Upper lobe of right lung (tissue), 1 donor: ENCODE measurements at regions not wholly inside any gene's neighbourhood (a gene's known extent, or its start where the extent isn't known, plus 50 kb on each side); places are given as distances from the start of the nearest gene placed in this dataset.

Experiments used
- ATAC-seq: fragments of 200-7000 bp; cut with Tn5 transposase; one replicate; pipeline ENCODE4 v1.9.1; 2020; ENCODE audit warnings: mild to moderate bottlenecking, moderate library complexity
- DNase-seq: peaks from one replicate; pipeline ENCODE4 v3.0.0-alpha.2; 2020
- H3K27ac ChIP-seq: fragments of 200-600 bp; one replicate; pipeline ENCODE4 v1.8.0; 2022
- H3K27me3 ChIP-seq: fragments of 200-600 bp; one replicate; pipeline ENCODE4 v1.8.0; 2022; ENCODE audit warnings: mild to moderate bottlenecking
- H3K36me3 ChIP-seq: fragments of 200-600 bp; one replicate; pipeline ENCODE4 v1.8.0; 2022
- H3K4me1 ChIP-seq: fragments of 200-600 bp; one replicate; pipeline ENCODE4 v1.8.0; 2022
- H3K4me3 ChIP-seq: fragments of 200-600 bp; one replicate; pipeline ENCODE4 v1.8.0; 2022; ENCODE audit warnings: mild to moderate bottlenecking
- H3K9me3 ChIP-seq: fragments of 200-600 bp; one replicate; pipeline ENCODE4 v1.8.0; 2022
- intact Hi-C: fragments of 100-400 bp; cut with DNase I; formaldehyde crosslinking; loops from one replicate; pipeline ENCODE4 v1.11.0; 2022
- TF ChIP-seq, protein P1 (sequence below): fragments of 200-600 bp; IDR thresholded peaks from one replicate; pipeline ENCODE4 v1.8.0; 2022; ENCODE audit warnings: antibody characterized with exemption
- donor health status: DM: no; HTN: yes; CAD: no; lungs with severe emphysema.

- no peak for ATAC-seq
- TF ChIP-seq, protein P1, sequence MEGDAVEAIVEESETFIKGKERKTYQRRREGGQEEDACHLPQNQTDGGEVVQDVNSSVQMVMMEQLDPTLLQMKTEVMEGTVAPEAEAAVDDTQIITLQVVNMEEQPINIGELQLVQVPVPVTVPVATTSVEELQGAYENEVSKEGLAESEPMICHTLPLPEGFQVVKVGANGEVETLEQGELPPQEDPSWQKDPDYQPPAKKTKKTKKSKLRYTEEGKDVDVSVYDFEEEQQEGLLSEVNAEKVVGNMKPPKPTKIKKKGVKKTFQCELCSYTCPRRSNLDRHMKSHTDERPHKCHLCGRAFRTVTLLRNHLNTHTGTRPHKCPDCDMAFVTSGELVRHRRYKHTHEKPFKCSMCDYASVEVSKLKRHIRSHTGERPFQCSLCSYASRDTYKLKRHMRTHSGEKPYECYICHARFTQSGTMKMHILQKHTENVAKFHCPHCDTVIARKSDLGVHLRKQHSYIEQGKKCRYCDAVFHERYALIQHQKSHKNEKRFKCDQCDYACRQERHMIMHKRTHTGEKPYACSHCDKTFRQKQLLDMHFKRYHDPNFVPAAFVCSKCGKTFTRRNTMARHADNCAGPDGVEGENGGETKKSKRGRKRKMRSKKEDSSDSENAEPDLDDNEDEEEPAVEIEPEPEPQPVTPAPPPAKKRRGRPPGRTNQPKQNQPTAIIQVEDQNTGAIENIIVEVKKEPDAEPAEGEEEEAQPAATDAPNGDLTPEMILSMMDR, result no peak
- intact Hi-C loops, result no loop called here
- DNase-seq, result no peak
- H3K36me3 ChIP-seq, result no peaks in the 10 kb centered on the region
- no peaks in the 10 kb centered on the region for H3K9me3 ChIP-seq
- H3K4me1 ChIP-seq, result no peaks in the 10 kb centered on the region
- no peaks in the 10 kb centered on the region for H3K27me3 ChIP-seq
- no peak overlapping the region for H3K27ac ChIP-seq
- H3K4me3 ChIP-seq, result no peak overlapping the region
These were observed 408.8 kb downstream of the PLA2G4A start for GRCh38 chr1:187237542-187237941.

DNA sequence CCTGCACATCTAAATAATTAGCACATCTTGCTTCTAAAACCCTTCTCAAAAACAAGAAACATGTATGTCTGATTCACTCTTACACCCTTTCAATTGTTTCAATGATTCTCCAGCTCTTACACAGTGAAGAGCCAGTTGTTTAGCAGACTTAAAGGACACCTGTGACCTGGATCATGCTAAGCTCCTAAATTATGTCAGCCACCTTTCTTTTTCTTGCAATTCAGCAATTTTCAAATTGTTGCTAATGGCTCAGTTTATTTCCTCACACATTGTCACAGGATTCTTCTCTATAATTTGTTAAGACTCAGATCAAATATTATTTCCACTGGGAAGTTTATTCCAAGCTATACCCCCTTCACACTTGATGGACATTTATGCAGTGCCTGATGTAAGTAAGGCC, 413.2 kb downstream of the PLA2G4A start:
- ATAC-seq (no peak), DNase-seq (no peak)
- no peaks in the 10 kb centered on the region for H3K4me1 ChIP-seq
- TF ChIP-seq, protein P1, result no peak
- H3K27me3 ChIP-seq, result no peaks in the 10 kb centered on the region
- no peak overlapping the region for H3K4me3 ChIP-seq
- no peaks in the 10 kb centered on the region for H3K36me3 ChIP-seq
- no peak overlapping the region for H3K27ac ChIP-seq
- intact Hi-C loops, result no loop called here
- no peaks in the 10 kb centered on the region for H3K9me3 ChIP-seq

DNA sequence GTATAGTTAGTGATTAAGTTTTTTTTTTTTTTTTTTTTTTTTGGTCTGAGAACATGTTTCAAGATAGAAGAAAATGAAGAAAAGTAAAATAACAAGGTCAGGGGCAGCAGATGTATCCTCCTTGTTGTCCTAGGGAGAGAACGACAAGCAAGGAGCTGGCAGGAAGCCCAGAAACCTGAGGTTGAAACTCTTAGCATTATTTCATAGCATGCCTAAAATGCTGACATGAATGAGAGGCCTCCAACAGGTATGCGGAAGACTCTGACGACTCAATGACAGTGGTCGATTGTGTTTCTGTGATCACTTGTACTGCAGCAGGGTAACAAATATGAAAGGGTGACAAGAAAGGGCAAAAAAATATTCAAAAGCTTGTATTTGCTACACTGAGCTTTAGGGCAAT, 415.9 kb downstream of the PLA2G4A start:
- intact Hi-C loops, result no loop called here
- Histone ChIP-seq H3K27ac (no peak overlapping the region), H3K36me3 (no peaks in the 10 kb centered on the region), H3K4me3 (no peak overlapping the region), H3K9me3 (no peaks in the 10 kb centered on the region), H3K4me1 (no peaks in the 10 kb centered on the region), H3K27me3 (no peaks in the 10 kb centered on the region)
- TF ChIP-seq, protein P1, result no peak
- DNase-seq (no peak), ATAC-seq (peak; percentile 40)

GRCh38 chr1:187245201-187245600, 416.5 kb downstream of the PLA2G4A start:
- no peaks in the 10 kb centered on the region for H3K9me3 ChIP-seq
- H3K4me1 ChIP-seq, result no peaks in the 10 kb centered on the region
- H3K27ac ChIP-seq, result no peak overlapping the region
- intact Hi-C loops, result no loop called here
- H3K36me3 ChIP-seq, result no peaks in the 10 kb centered on the region
- TF ChIP-seq, protein P1, result no peak
- no peak for DNase-seq
- no peak overlapping the region for H3K4me3 ChIP-seq
- no peak for ATAC-seq
- no peaks in the 10 kb centered on the region for H3K27me3 ChIP-seq

GRCh38 chr1:187249196-187249595, 420.4 kb downstream of the PLA2G4A start:
- Histone ChIP-seq H3K36me3 (no peaks in the 10 kb centered on the region), H3K9me3 (no peaks in the 10 kb centered on the region), H3K27ac (no peak overlapping the region), H3K4me1 (no peaks in the 10 kb centered on the region), H3K4me3 (no peak overlapping the region), H3K27me3 (no peaks in the 10 kb centered on the region)
- no peak for ATAC-seq
- no peak for DNase-seq
- intact Hi-C loops, result no loop called here
- TF ChIP-seq, protein P1, result no peak

DNA sequence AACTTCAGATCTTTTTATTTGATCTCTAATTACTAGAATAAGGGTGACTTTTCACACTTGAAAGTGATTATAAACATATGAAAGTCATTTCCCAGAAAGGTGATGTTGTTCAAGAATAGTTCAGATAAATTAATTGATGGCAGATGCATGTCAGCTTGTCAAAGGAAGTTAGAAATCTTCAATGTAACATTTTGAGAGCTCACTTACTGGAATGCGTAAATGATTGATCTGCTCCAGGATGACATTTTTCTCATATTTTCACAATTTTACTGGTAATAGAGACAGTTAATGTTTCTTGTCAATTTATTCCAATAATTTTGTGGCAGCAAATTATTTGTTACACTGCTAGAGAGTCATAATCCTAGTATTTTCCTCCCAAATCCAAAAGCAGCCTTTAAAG, 424.2 kb downstream of the PLA2G4A start:
- H3K4me1 ChIP-seq, result no peaks in the 10 kb centered on the region
- H3K4me3 ChIP-seq, result no peak overlapping the region
- H3K27me3 ChIP-seq, result no peaks in the 10 kb centered on the region
- intact Hi-C loops, result no loop called here
- no peak for DNase-seq
- ATAC-seq, result no peak
- no peak overlapping the region for H3K27ac ChIP-seq
- H3K9me3 ChIP-seq, result no peaks in the 10 kb centered on the region
- TF ChIP-seq, protein P1, result no peak
- H3K36me3 ChIP-seq, result no peaks in the 10 kb centered on the region
